GM21619 (cell line): ENCODE measurements at regions not wholly inside any gene's neighbourhood (a gene's known extent, or its start where the extent isn't known, plus 50 kb on each side); places are given as distances from the start of the nearest gene placed in this dataset.
A peak's percentile ranks its signal among the peaks of the same experiment; 100 is the strongest.

Source experiments
- ATAC-seq: cut with Tn5 transposase; IDR thresholded peaks from one replicate; pipeline ENCODE4 v1.9.1; 2021; ENCODE audit not compliant: unreplicated experiment

- ATAC-seq, result no peak
These were observed 151.6 kb upstream of the PTPRK start for GRCh38 chr6:128672023-128672422.

DNA sequence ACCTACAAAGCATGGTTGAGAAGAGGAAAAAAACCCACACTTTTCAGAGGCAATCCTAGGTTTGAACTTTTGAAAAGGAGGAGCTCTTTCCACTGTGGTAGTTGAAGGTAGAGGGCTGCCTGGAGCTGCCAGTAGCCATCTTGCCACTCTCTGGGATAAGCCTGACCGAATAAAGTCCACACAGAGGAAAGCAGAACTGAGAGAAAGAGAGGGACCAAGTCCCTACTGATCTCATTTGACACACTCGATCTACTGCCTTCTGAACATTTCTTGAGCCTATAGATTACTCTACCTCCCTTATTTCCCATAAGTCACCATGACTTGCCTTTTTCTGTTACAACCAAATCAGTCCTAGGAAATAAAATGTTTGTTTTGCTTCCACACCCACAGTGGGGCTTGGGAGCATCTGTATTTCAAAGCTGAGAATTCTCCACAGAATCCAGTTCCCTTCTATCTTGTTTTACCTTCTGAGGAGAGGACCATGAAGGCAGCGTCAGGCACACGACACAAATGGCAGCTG, 147.0 kb upstream of the PTPRK start:
- ATAC-seq, result no peak

DNA sequence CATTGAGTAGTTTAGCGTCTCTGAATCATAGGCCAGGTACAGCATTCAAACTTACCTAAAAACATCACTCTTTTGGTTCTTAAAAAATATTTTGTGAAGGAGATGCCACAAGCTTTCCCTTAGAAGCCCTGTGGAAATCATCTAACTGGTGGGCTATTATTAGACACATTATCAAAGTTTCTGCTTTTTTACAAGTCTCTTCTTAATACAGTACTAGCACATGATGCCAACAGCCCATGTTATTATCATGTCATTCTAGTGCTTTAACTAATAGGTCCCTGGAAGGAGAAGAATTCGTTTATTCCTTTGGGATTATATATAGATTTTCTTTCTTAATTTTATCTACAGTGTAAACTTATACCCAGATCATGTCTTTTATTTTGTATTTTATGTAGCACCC, 146.0 kb upstream of the PTPRK start:
- no peak for ATAC-seq

GRCh38 chr6:128663238-128663637, 142.8 kb upstream of the PTPRK start:
- ATAC-seq, result peak; percentile 74

DNA sequence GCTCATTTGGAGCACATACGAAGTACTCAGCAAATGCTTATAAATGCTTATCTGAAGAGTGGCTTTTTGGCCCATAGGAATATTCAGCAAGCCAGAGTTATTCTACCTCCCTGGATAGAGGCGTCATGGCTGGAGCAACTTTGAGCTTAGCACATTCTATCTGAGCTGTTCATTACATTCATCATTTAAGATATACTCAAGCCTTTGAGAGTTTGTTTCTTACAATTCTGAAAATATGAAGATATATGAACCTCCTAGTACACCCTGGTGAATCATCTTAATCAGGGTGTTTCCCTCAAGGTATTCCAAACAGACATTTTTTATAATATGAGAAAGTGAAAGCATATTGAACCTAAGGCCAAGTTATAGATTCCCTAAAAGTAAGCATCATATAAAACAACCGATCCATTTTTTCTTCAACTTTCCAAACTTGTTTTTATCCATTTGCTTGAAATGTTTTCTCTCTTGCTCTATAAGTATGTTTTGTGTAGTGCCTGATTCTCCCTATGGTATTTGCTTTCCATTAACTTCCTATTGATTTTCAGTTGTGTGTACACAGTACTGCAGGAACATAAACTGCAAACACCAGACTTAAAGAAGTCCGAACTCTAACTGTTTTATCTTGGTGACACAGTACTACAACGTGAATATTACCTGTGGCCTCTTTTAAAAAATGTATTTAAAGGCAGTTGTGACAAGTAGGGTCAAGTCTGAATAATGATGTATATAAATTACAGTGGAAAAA, 139.7 kb upstream of the PTPRK start:
- no peak for ATAC-seq

DNA sequence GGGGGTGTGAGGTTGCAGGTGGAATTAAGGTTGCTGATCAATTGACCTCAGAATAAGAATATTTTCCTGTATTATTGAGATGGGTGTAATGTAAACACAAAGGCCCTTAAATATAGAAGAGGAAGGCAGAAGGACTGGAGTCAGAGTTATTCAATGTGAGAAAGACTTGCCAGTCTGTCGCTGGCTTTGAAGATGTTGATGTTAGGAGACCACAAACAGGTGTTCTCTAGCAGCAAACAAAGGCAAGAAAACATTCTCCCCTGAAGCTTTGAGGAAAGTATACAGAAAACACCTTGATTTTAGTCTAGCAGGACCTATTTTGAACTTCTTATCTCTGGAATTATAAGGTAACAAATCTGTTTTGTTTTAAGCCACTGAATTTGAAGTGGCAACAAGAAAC, 138.9 kb upstream of the PTPRK start:
- no peak for ATAC-seq

- ATAC-seq, result no peak
These were observed 136.8 kb upstream of the PTPRK start for GRCh38 chr6:128657181-128657580.

DNA sequence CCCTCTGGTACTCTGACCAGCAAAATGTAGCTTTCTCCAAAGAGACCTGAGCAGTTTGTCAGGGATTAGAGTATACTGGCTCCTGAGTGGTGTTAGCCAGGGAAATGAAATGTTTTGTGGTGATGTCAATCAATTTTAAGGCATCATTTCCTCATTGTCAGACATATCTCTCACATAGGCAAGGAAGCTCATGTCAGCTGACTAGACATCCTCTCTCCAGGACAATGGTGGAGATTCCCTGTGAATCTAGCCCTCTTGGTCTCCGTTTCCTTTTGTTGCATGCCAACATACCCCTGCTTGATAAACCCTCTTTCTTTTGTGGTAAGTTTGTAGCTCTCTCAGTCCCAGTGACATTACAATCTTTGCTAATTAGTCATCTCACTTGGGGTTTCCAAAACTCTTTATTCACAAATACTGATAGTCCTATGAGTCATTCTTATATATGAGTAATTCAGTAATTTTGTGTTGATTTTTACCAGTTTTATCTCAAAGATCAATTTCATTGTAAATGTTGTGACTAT, 135.6 kb upstream of the PTPRK start:
- peak; percentile 78 for ATAC-seq

DNA sequence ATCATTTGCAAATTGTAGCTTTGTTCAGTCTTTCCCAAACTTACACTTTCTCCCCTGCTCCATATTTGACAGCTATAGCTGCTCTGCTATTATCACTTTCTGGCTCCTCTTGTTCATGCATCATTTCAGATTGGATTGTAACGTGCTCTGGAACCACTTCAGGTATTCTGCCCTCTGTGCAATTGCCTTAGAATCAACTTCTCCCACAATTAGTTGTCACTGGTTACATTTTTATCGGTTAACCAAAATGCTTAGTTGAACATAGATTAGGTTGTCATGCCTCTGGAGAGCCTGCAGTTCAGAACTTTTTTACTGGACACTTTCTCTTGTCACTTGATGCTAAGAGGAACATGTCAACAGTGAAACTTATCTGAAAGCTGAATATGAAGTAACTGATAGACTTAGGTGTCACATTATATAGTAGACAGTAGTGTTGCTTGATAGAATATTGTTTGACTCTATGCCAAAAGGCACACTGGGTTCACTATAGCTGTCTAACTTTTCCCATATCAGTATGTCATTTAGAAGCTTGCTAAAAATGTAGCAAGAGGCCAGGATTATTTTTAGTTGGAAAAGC, 127.7 kb upstream of the PTPRK start:
- no peak for ATAC-seq

DNA sequence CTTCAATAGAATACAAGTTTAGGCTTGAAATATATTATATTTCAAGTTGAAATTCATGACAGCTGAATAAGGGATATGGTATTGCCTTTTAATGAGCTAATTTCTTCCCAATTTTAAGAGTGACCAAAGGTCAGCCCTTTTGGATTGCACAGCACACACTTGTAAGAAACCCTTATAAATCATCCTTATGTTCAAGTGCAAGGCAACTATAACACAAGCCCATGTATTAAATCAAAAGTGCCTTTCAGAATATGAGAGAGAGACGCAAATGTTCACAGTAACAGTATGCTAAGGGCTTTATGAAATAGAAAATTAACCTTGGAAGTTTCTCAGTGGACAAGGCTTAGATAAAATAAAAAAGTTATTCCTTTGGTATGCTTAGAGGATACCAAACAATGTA, 121.7 kb upstream of the PTPRK start:
- ATAC-seq, result no peak

DNA sequence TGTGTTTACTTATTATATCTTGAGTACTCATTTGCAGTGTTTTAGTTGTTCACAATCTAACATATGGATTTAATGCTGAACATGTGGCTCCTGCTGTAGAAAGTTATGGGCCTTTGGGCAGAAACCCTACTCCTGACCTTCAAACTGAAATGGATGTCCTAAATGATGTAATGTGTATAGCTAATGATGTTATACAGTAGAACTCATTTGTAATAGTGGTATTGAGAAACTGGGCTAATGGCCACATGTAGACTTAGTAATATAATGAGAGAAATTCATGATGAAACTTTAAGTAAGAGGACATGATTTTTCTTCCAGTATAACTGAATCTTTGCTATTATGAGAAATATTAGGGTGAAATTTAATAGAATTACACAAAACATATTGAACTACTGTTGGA, 121.3 kb upstream of the PTPRK start:
- ATAC-seq, result no peak

DNA sequence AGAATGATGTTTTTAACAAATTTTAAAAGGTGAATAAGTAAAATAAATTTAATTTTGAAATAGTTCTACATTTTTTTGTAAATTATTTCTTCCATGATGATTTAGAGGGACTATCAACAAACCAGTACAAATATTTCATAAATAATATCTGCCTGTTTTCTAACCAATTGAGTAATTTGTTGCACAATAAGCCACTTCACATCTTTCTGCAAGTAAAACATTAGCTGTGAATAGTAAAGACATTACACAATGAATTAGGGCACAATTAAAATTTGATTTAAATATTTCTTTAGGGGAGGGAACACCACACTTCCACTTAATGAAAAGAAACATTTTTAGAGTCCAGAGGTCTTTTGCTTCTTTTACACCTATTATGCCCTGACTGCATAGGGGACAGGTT, 118.4 kb upstream of the PTPRK start:
- ATAC-seq, result no peak

DNA sequence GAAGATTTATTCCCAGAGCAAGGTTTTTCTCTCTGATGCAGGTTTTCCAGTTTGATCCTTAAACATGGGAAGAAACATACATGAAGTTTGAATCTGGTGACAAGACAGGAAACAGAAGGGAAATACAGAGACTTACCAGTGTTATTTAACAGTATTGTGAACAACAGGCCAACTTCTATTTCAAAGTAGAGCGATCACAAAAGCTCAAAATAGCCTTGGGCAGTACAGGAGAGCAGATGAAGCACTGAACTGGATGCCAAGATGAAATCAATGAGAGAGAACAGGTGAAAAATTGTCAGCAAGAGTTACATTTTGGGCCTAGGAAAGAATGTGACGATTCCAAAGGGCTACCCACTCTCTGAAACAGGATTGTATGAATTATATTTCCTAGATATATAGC, 114.8 kb upstream of the PTPRK start:
- ATAC-seq, result no peak

GRCh38 chr6:128632131-128632530, 111.7 kb upstream of the PTPRK start:
- ATAC-seq, result no peak

DNA sequence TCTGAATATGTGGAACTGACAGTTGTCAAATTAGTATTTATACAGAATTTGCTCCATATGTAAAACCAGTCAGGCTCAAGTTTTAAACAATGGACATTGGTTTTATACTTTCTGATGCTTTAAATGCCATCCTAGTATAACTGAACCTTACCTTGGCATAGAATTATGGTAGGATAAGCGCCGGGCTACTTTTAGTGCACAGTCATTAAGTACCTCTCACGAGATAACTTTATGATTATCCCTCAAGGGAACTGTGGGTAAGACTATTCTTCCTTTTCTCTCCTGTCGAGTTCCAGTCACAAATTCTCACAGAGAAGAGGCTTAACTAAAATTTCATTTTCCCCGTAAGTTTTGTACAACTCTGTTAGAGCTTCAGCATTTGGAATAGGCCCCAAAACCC, 110.6 kb upstream of the PTPRK start:
- no peak for ATAC-seq

GRCh38 chr6:128630213-128630612, 109.8 kb upstream of the PTPRK start:
- ATAC-seq, result no peak

DNA sequence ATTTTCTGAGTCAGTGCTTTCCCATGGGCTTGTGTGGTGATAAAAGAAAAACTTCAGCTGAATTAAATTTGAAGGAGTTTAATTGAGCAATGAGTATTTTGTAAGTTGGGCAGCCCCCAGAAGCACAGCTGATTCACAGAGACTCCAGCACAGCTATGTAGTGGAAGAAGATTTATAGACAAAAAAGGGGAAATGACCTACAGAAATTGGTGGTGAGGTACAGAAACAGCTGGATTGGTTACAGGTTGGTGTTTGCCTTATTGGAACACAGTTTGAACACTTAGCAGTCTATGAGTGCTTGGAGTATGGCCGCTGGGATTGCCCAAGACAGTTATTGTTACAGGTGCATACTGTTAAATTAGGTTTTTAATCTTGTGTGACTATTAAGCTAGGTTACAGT, 96.9 kb upstream of the PTPRK start:
- ATAC-seq, result no peak

GRCh38 chr6:128616342-128616741, 95.9 kb upstream of the PTPRK start:
- no peak for ATAC-seq

GRCh38 chr6:128606611-128607010, 86.2 kb upstream of the PTPRK start:
- peak; percentile 77 for ATAC-seq

DNA sequence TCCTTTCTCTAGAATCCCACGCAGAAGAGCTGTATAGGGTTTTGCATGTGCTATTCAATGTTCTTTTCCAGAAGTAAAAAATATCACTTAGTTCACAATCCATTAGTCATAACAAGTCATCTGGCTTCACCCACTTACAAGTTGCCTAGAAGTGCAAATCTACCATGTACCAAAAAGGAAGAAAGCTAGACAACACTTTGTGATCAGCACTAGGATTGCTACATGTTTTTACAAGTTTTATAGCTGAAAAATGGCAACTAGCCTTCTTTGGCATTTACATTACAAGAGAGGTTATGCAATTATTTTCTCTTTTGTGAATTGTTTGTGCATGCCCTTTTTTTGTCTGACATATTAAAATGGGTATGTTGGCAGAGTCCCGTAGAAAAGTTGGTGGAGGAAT, 85.6 kb upstream of the PTPRK start:
- ATAC-seq, result no peak

DNA sequence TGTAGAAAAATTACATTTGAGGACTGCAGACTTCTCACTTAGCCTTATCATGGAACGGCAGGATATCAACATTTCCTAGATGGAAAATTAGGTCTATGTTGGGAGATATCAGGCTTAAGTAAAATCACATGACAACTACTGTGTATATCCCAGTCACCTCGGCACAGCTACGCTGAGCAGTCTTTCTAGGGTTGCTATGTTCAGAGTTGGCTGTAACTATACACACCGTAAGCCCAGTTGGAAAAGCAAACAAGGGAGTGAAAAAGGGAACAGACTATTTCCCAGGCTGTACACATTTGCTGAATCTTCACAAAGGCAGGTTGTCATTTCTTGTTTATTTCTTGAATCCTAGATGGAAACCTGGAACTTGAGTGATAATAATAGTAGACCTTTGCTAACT, 80.7 kb upstream of the PTPRK start:
- no peak for ATAC-seq

GRCh38 chr6:128600397-128600951, 80.1 kb upstream of the PTPRK start:
- ATAC-seq, result peak; percentile 64
